Lower leg skin (tissue), 3 donors: ENCODE measurements at regions not wholly inside any gene's neighbourhood (a gene's known extent, or its start where the extent isn't known, plus 50 kb on each side); places are given as distances from the start of the nearest gene placed in this dataset.

ENCODE experiments used
- CTCF ChIP-seq, 3 donors: fragments of 450-650 bp; IDR thresholded peaks; one replicate each; pipeline ENCODE4 v1.5.1; 2016; ENCODE audit warnings: antibody characterized with exemption in 3 of 3, mild to moderate bottlenecking in 3 of 3, moderate library complexity in 2 of 3
- POLR2A ChIP-seq, 2 donors: fragments of 450-650 bp; IDR thresholded peaks; one replicate each; pipeline ENCODE4 v1.6.1; 2016 to 2017; ENCODE audit warnings: antibody characterized with exemption in 2 of 2, mild to moderate bottlenecking in 1 of 2, moderate library complexity in 1 of 2

- TF ChIP-seq POLR2A (IDR thresholded peaks at IDR 0.05) (no peak), CTCF (IDR thresholded peaks at IDR 0.05) (no peak)
Measured at GRCh38 chr5:30690931-30691330, 502.6 kb upstream of the CDH6 start.
